IPS-15b (cell line): ENCODE measurements at regions not wholly inside any gene's neighbourhood (a gene's known extent, or its start where the extent isn't known, plus 50 kb on each side); places are given as distances from the start of the nearest gene placed in this dataset.
"Not testable (repeated sequence)": the region's sequence is repeated elsewhere in the genome, so short reads cannot be mapped to it uniquely, and the experiment has no call there.

ENCODE experiments used
- H3K27me3 ChIP-seq: one replicate; pipeline ENCODE4 v1.6.1; 2013; ENCODE audit warnings: low read length; ENCODE audit not compliant: control insufficient read depth, insufficient read depth
- H3K36me3 ChIP-seq: one replicate; pipeline ENCODE4 v1.6.1; 2013; ENCODE audit warnings: low read length; ENCODE audit not compliant: control insufficient read depth, insufficient read depth
- H3K4me1 ChIP-seq: one replicate; pipeline ENCODE4 v1.6.1; 2013; ENCODE audit warnings: mild to moderate bottlenecking, low read length; ENCODE audit not compliant: control insufficient read depth, insufficient read depth
- H3K4me3 ChIP-seq: one replicate; pipeline ENCODE4 v1.5.1; 2013; ENCODE audit warnings: low read depth, low read length
- H3K9ac ChIP-seq: one replicate; pipeline ENCODE4 v1.6.1; 2013; ENCODE audit warnings: low read depth, mild to moderate bottlenecking, low read length
- H3K9me3 ChIP-seq: one replicate; pipeline ENCODE4 v1.6.1; 2013; ENCODE audit warnings: mild to moderate bottlenecking, low read length; ENCODE audit not compliant: control insufficient read depth, insufficient read depth

- not testable (repeated sequence) for H3K4me3 ChIP-seq, H3K36me3 ChIP-seq, H3K9me3 ChIP-seq, H3K4me1 ChIP-seq, H3K27me3 ChIP-seq, H3K9ac ChIP-seq
Measured at GRCh38 chr1:224562881-224563280, 53.2 kb upstream of the CNIH3 start.

- H3K27me3 ChIP-seq, result no peaks in the 10 kb centered on the region
- H3K4me1 ChIP-seq, result no peaks in the 10 kb centered on the region
- H3K9ac ChIP-seq, result no peak overlapping the region
- no peak overlapping the region for H3K4me3 ChIP-seq
- peaks cover 2% of the 10 kb centered on the region for H3K9me3 ChIP-seq
- no peaks in the 10 kb centered on the region for H3K36me3 ChIP-seq
Measured at GRCh38 chr1:224563666-224564065, 52.5 kb upstream of the CNIH3 start.

DNA sequence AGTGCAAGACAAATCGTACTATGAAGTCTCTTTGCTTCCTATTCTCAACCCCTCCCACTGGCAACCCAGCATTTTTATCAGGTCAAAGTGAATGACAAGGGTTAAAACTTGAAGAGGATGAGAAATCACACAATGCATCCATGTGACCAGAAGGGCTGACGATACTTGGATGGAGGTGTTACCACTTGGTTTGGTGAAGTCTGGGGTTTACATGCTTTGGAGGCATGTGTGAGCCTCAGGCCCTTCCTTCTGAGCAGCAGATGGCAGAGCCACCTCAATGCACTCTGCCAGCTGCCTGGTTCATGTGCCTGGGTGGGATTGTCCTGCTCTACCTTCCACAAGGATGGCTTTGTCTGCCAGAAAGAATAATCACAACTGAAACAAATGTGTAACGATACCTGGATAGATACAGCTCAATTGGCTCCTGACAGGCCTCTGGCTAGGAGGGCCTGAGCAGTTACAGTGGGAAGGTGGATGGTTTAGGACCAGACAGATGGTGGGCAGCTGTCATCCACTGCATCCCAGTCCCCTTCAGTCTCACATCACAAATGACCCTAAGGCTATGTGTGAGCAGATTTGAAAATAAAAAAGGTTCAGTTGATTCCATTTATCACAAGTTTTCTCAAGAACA lies 51.5 kb upstream of the CNIH3 start:
- Histone ChIP-seq H3K4me3 (no peak overlapping the region), H3K9ac (no peak overlapping the region), H3K27me3 (no peaks in the 10 kb centered on the region), H3K4me1 (no peaks in the 10 kb centered on the region), H3K9me3 (peaks cover 2% of the 10 kb centered on the region), H3K36me3 (no peaks in the 10 kb centered on the region)

DNA sequence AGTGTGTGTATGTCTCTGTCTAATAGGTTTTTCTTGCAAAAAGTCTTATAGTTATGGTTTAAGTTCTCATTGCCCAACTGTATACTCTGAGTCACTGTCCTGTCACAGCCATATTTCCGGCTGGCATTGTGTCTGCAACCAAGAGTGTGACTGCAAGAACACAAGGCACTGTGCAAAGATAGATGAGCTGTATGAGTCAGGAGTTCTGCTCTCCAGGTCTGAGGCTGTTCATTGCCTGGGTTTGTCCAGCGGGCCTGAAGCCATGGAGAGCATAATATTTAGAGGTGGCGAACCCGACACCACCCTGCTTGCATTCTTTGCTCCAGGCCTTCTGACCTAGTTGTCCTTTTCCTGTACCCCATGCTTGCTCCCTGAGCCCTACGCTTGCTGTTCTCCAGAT lies 50.9 kb upstream of the CNIH3 start:
- H3K9ac ChIP-seq, result no peak overlapping the region
- H3K36me3 ChIP-seq, result no peaks in the 10 kb centered on the region
- no peaks in the 10 kb centered on the region for H3K27me3 ChIP-seq
- H3K9me3 ChIP-seq, result peaks cover 2% of the 10 kb centered on the region
- no peak overlapping the region for H3K4me3 ChIP-seq
- no peaks in the 10 kb centered on the region for H3K4me1 ChIP-seq

GRCh38 chr1:224565611-224566406 lies 50.3 kb upstream of the CNIH3 start:
- Histone ChIP-seq H3K27me3 (no peaks in the 10 kb centered on the region), H3K9me3 (peaks cover under 1% of the 10 kb centered on the region), H3K4me1 (no peaks in the 10 kb centered on the region), H3K36me3 (no peaks in the 10 kb centered on the region), H3K9ac (no peak overlapping the region), H3K4me3 (no peak overlapping the region)
